Bronchial epithelial cell (primary cell): ENCODE measurements at regions not wholly inside any gene's neighbourhood (a gene's known extent, or its start where the extent isn't known, plus 50 kb on each side); places are given as distances from the start of the nearest gene placed in this dataset.

Experiments used
- DNase-seq: peaks from one replicate; pipeline ENCODE4 v3.0.0-alpha.2; 2010; ENCODE audit warnings: low read depth
- FAIRE-seq: peaks from 2 replicates; lab custom pipeline; 2011; peaks lifted over from hg19 to GRCh38; lab: Jason Lieb, UNC
- H3K27me3 ChIP-seq: 2 replicates; pipeline ENCODE4 v1.5.1; 2011; ENCODE audit warnings: low read length; ENCODE audit not compliant: control insufficient read depth, insufficient read depth
- H3K36me3 ChIP-seq: 2 replicates; pipeline ENCODE4 v1.5.1; 2011; ENCODE audit warnings: low read length; ENCODE audit not compliant: control insufficient read depth, insufficient read depth
- H3K4me3 ChIP-seq: 2 replicates; pipeline ENCODE4 v1.5.1; 2011; ENCODE audit warnings: mild to moderate bottlenecking, low read depth, low read length, control low read depth
- CTCF ChIP-seq: IDR thresholded peaks from 2 replicates; pipeline ENCODE4 v1.5.1; 2011; ENCODE audit warnings: mild to moderate bottlenecking, moderate library complexity, low read length, control low read depth, inconsistent platforms; ENCODE audit not compliant: insufficient read depth, severe bottlenecking

- Histone ChIP-seq H3K4me3 (no peak overlapping the region), H3K36me3 (no peaks in the 10 kb centered on the region), H3K27me3 (no peaks in the 10 kb centered on the region)
- DNase-seq (peak; percentile 10), FAIRE-seq (no peak)
- no peak for TF ChIP-seq CTCF
These were observed 432.6 kb upstream of the SYT1 start for GRCh38 chr12:78431931-78432330.

GRCh38 chr12:78439666-78440065, 424.9 kb upstream of the SYT1 start:
- DNase-seq (no peak), FAIRE-seq (no peak)
- H3K4me3 ChIP-seq = no peak overlapping the region
- TF ChIP-seq CTCF = no peak
- H3K36me3 ChIP-seq = no peaks in the 10 kb centered on the region
- H3K27me3 ChIP-seq = no peaks in the 10 kb centered on the region

DNA sequence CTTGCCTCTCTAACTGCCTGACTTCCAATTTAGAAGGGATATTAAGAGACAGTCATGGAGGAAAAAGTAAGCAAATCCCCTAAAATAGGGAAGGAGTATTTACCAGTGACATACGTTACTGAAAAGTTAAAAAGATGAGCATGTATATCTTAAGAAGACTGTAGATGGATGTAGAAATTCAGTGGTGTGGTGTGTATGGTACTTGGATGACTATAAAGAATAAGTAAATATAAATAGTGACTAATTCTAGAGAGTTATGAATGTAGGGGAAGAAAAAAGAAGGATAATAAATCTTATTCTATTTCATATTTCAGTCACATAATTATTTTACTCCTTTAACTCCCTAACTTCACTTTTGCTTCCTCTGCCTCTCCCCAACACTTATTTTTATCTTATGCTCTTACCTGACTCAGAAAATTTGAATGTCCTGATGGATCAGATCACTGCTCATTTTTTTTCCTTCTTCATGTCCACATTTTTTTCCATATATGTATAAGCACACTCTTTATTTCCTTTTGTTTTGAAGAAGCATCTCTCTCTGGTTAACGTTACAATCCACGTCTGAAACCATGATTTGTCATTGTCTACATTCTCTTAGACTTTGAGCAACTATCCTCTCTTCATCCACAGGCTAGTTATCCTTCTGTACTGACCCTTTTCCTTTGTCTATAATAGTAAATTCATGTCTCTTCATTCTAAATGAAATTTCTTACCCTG, 422.7 kb upstream of the SYT1 start:
- DNase-seq (no peak), FAIRE-seq (no peak)
- no peaks in the 10 kb centered on the region for H3K27me3 ChIP-seq
- no peak for TF ChIP-seq CTCF
- no peak overlapping the region for H3K4me3 ChIP-seq
- H3K36me3 ChIP-seq = no peaks in the 10 kb centered on the region

DNA sequence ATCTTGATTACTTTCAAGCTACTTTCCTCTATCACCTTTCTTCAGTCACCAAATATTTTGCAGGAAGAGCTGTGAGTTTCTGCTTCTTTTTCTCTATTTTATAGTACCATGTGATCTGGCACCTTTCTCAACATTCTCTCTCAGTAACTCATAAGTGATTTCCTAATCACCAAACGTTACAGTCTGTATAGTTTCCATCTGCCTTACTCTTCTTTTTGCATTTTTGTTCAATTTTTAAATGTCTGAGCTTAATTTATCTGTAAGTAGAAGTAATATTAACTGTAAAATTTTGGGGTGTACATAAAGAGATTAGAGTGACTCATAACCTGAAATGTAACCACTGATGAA, 422.1 kb upstream of the SYT1 start:
- Histone ChIP-seq H3K36me3 (no peaks in the 10 kb centered on the region), H3K27me3 (no peaks in the 10 kb centered on the region), H3K4me3 (no peak overlapping the region)
- no peak for FAIRE-seq
- TF ChIP-seq CTCF = no peak
- DNase-seq = peak; percentile 14

GRCh38 chr12:78446555-78446954, 418.0 kb upstream of the SYT1 start:
- Histone ChIP-seq H3K36me3 (no peaks in the 10 kb centered on the region), H3K27me3 (no peaks in the 10 kb centered on the region), H3K4me3 (no peak overlapping the region)
- DNase-seq (no peak), FAIRE-seq (no peak)
- no peak for TF ChIP-seq CTCF

DNA sequence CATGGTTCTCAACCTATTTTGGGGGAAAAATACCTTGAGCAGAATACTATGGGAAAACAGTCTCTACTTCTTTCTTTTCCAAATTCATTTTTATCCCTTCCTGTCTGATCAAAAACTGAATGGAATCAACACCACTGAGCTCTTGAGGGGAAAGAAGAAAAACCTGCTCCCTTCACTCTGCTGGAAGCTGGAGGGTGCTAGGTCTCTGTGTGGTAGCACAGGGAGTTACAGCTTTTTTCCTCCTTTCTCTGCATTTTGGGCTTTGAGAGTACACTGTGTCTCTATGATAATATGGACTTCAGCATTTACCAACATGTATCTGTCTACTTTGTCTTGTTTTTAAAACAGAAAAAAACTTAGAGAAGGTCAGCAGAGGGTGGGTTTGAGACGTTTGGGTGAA, 417.2 kb upstream of the SYT1 start:
- no peak for TF ChIP-seq CTCF
- no peak for DNase-seq
- H3K4me3 ChIP-seq = no peak overlapping the region
- no peaks in the 10 kb centered on the region for H3K27me3 ChIP-seq
- FAIRE-seq = no peak
- no peaks in the 10 kb centered on the region for H3K36me3 ChIP-seq
